NCI-H187 treated with DMSO at 0.1 percent for 48 hours (cell line): ENCODE measurements at regions not wholly inside any gene's neighbourhood (a gene's known extent, or its start where the extent isn't known, plus 50 kb on each side); places are given as distances from the start of the nearest gene placed in this dataset.

Experiments
- DNase-seq: peaks from one replicate; lab custom pipeline; 2025; lab: John Stamatoyannopoulos, UW

DNA sequence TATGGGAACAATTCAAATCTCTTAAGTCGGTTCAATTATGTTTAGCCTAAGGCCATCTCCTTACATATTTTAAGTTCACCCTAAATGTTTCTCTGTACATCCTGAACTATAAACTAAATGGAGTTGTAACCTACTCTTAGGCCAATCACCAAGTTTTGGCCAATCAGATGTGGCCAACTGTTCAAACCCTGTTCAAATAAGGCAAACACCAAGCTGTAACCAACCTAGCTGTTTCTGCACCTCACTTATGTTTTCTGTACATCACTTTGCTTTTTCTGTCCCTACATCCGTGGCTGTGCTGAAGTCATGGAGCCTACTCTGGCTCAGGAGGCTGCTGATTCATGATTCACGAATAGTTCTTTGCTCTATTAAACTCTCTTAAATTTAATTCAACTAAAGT is 165.3 kb downstream of the GASK1B start:
- no peak for DNase-seq

DNA sequence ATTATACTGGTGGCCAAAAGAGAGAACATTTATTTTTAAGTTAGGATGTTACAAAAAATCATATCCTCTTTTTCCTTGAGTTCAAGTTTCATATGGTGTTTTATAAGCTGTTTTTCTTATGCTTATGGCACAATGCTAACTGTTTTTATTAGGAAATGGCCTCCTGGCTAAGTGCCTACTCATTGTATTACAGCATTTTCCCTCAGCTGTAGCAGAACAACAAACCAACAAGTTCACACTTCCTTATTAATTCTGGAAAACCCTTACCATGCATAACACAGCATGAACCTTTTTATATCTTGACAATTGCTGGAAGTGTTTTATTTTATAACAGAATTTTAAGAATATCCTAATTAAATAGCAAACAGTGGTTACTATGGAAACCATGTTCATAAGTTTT is 165.8 kb downstream of the GASK1B start:
- DNase-seq = no peak

DNA sequence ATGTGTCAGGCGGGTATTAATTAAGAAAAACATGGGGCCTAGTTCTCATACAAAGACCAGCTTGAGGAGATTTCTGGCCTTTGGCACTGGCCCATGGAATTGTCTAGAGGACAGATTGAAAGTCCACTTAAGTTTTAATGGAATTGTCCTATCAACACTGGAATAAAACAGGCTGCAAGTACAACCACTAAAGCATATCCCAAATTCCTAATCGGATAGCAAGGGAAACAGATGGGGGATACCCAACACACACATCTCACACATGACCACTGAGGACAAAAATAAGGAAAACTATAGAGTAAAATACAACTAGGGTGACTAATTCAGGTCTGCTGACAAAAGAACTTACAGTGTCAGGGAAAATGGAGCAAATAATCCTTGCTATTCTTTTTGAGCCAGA is 167.8 kb downstream of the GASK1B start:
- DNase-seq = no peak

DNA sequence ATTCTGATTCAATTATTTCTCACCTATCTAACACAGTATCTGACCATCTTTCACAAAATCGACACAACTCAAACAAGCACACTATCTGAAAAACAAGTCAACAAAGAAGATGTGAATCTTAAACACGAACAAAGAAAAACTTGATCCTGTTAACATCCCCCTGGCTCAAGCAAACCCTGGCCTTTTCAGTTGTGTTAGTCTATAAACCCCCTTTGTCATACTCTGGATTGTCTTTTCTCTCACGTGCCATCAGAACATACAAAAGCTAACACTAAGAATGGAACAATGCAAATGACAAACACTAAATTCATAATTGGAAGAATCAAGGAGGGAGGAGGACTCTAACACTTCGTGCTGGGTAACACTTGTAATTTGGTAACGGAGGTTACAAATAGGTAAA is 168.7 kb downstream of the GASK1B start:
- DNase-seq = no peak

DNA sequence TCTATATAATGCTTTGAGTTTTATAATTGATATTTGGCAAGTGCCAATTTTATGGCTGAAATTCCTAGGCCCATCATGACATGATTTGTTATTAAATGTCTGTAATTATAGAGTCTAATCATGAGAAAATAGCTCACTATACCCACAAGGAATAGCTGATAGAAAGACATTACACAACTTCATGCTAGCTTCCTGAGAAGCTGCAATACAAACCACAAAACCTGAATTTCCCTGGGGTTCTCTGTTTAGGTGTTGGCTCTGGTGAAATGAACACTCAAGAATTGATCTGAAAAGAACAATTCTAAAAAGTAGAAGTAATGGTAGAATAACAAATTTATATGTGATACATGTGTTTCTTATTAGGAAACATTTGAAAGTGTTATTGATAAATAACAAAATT is 169.6 kb downstream of the GASK1B start:
- no peak for DNase-seq

DNA sequence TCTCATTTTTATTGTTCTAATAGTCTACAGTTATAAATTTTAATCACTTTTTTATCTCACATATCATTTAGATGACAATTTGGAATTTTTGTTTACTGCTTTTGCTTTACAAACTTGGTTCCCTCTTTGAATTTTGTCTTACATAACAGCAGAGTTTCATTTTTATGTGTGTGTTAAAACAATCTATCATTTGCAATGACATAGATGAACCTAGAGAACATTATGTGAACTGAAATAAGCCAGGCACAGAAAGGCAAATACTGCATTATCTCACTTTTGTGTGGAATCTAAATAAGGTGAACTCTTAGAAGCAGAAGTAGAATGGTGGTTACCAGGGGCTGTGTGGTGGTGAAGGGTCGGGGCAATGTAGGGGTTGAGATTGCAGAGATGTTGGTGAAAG is 170.7 kb downstream of the GASK1B start:
- DNase-seq = no peak

DNA sequence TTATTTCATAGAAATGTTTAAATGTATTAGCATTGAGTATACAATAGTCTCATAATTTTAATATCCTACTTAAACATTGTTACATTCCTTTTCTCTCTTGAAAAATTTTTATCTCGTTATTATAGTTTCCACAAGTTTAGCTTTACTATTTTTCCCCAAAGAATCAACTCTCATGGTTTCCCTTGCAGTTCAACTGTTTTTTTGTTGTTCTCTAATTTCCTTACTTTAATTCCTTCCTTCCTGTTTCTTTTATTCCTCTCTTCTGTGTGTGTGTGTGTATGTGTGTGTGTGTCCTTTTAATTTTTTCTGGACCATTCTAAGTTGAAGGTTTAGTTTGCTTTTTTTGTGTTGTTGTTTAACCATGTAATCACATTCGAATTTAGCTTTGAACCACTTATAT is 171.1 kb downstream of the GASK1B start:
- DNase-seq = no peak

DNA sequence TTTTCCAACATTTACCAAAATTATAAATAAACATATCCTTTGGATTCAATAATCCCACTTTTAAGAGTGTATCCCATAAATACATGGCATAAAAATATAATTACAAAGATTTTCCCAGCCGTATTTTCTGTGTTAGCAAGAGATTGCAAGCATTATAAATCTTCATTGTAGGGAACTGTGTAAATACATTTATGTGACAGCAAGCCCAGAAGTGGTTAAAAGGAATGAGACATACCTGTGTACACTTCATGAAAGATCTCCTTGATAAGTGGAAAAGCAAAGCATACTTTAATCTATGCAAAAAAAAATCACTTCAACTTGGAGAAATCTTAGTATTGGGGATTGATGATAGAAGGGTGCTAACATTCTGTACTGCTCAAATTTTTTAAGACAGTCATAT is 173.1 kb downstream of the GASK1B start:
- DNase-seq = no peak

DNA sequence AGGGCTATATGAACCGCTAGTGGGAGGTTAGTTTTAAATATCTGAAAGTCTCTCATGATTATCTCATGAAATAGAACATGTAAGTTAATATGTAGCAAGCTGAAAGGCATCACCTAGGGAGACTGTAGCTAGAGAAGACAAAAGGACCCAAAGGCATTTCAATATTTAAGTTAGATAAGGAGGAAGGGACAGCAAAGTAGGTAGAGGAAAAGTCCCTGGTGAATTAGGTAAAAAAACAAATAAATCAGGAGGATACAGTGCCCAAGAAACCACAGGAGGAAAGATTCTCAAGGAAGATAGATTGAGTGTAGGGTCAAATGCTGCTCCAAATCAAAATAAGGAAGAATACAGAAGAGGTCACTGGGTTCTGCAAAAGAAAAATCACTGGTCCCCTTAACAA is 175.5 kb downstream of the GASK1B start:
- DNase-seq = no peak

DNA sequence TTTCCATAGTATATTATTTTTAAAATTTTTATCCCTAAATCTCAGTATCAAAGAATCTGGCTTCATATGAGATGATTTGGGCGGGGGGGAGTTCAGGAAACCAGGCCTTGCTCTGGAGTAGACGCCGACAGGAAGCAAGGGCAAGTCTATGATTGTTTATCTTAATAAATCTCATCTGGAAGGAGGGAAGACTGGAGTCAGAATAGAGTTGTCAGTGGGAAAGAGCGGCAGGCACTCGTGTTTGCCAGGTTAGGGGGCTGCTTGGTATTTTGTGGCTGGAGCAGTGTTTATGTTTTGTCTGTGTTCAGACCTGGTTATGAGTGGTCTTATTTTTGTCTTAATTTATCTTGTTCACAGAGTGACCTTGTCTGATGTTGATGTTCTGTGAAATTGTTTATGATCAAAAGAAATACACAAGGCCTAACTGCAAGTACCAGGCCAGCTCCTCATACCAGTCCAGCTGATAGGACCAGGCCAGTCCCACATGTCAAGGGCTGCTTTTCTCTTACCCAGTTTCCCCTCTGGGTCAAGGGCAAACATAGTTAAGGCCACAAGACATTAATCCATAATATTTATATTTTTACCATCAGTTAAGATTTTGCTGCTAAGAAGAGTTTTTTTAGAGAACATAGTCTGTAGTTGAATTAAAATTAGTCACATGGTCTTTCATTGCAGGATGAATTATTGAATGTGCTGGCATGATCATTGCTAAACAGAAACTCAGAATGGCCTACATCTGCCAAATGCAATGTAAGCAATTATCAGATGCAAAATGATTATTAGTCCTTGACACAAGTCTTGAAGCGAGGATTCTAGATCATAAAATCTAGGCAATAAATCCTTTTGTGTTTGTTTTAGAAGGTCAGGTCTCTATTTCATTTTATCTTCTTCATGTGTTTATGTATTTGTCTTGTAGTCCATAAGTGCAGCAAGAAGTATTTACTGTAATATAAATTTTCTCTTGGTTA is 176.5 kb downstream of the GASK1B start:
- DNase-seq = no peak

DNA sequence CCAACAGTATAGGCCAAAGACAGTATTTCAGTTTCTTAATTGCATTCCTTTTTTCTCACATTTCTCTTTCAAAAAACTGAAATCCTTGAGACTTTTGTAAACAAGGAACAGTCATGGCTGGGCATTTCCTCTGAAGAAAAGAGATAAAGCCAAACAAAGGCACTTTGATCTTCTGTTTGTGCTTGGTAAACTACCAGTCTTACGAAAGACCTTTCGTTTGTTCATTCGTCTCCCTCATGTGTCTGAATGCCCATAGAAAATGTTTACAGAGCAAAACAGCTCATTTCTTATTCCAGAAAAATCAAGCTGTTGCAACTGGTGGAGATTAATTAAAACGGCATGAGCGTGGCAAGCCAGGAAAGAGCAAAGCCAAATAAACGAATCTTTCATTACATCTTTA is 178.0 kb downstream of the GASK1B start:
- DNase-seq = no peak

DNA sequence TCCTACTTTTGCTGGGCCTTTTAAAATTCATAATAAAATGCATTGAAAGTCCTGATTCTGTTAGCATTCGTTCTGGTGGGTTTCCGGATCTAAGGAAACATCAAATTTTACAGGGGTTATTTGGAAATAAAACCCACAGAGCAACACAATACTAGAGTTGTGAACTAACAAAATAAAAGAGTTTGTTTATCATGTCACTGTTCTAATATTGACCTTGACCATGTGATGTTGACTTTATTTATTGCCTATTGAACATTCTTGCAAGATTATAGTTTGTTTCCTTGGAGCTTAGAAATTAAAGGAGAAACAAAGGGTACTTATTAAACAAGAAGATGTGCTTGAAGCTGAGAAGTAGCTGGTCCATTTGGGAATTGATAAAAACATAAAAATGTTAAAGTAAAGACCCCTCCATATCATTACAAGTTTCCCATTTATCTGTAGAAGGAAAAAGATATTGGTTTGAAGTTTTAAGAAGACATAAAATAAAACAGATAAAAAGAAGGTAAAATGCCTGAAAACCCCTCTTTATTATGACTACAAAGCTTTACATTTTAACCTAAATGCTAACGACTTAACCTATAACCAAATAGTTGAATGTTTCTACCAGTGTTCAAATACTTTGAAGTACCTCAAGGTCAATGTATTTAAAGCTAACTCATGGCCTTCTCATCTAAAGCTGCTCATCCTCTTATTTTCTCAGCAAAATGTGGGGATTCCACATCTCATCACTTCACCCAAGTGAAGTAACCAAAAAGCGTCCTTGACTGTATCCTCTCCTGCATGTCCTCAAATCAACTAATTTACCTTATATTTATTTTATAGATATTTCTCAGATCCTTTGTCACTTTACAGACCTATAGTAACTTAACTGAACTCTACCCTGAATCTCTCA is 179.6 kb downstream of the GASK1B start:
- DNase-seq = no peak

DNA sequence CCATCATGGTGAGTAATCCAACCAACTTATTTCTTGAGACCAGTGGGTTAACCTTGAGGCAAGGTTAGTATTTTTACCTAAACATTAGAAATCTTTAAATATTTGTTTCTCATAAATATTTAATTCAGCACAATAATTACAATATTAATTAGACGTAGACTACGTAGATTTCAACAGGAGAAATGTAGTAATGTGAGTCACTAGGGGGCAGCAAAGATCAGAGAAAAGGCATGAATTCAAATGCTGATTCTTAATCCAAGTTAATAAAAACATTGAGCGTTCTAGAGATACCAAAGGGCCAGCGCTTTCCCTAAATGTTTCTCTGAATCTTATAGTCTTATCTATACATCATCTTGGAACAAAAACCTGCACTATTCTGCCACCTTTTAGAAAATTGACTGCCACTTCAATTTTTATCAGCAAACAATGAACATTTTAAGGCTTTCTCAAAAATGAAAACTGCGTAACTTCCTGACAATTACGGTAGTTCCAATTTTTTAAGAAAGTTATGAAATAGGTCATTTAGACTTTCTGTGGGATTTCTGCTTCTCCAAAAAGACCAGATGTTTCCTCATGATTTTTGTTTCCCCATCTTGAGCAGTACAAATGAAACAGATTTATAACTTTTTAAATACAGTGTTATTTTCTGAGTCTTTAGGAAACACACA is 180.7 kb downstream of the GASK1B start:
- DNase-seq = no peak

DNA sequence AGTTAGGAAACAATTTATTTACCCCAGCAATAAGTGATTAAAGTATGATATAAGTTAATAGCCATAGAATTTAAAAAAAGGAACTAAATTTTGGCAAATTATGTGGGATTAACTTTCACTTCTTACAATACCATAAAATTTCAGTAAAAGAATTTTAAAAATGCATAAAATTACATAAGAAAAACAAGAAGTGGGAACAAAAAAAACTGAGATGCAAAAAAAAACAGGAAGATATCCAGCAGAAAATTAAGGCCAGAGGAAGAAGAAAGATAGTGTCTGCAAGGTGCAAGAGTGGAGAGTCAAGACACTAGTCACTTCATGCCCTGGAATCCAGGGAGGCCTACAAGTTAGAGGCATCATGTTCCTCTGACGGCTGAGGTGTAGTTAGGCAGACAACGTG is 184.2 kb downstream of the GASK1B start:
- no peak for DNase-seq

DNA sequence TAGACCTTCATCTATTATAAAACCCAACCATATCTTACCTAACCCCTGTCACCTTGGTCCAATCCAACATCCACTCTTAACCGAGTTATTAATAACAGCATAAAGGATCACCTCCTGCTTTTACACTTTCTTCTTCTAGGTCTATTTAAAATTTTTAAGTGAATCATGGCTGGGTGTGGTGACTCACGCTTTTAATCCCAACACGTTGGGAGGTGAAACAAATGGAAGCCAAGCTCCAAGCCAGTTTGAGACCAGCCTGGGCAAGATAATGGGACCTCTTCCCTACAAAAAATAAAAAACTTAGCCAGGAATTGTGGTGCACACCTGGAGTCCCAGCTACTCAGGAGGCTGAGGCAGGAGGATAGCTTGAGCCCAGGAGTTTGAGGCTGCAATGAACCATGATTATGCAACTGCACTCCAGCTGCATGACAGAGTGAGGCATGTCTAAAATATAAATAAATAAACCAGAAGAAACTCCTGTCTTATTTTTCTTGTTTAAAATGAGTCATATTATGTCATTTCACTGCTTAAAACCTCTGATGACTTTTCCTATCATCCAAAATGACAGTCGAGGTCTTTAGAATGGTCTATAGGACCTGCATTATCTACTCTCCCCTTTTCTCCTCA is 188.4 kb downstream of the GASK1B start:
- no peak for DNase-seq

DNA sequence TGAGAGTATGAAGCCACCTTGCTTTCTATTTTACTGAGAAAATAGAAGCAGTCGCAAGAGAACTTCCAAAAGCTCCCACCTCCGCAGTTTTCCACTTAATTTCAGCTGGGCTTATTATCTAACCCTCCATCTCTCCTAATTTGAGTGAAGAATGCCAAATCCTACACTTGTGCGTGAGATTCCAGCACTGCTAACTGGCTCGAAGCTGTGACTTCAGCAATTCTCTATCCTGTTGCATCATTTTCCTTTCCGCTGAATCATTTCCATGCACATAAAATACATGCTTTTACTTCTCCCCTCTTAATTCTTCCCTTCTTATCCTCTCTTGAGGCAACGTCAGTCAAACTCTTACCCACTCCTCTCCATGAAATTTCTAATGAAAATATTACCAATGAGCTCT is 189.5 kb downstream of the GASK1B start:
- no peak for DNase-seq

DNA sequence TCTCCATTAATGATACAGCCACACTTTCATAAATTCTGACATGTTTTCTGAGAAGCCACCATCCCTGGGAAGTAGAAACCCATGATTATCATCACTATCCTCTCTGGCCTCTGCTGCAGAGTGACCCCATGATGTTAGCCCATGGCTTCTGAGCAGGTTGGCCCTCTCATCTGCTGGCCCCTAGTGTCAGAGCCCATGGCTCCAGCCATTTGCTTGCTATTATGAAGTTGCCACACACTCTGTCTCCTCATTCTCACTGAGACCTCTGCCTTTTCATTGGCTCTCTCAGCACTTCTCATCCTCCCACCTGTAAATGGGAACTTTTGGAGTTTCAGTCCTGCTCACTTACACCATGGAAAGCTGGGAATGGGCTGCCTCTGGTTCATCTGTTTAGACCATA is 192.7 kb downstream of the GASK1B start:
- DNase-seq = no peak

DNA sequence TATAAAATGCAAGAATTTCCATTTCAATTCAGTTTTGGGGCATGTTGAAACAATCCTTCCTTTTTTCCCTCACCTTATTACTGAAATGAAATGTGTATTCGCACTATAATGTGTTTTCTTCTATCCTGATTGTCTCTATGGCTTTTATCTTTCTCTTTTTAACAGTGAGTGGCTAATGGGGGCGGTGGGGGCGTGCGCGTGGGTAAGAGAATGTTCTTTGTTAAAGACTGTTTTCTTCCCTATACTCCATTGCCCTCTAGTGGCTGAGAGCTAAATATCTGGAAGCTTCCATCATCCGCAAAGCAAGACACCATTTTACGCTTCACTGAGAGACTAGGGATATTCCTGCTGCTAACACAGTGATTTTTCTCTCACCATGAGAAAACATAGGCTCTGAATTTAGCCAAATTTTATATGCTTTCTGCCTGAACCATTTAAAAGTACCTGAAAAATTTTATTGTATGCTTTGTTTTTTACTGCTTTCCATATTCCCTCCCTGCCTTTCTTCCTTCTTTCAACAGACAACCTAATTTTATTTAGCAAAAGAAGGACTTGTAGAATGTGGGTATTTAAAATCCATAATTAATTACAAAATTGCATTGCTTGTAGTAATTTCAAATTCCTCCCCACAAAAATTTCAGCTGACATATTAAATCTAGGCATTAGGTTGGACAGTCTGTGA is 194.0 kb downstream of the GASK1B start:
- peak; percentile 15 for DNase-seq

DNA sequence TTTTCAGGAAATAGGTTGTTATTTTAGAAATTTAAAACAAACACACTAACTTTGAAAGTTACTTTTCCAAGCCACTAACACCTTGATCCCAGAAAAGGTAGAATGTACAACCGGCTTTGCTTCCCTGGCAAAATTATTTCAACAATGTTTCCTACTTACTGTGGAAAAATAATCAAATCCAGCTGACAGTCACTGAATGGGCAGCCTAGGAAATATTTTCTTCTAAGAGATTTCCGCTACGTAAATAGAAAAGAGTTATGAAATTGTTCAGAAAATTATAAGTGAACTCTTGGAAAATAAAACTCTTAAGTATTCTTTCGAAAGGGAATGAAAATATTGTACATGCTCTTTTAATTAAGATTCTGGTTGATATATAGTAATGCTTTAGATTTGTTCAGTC is 195.7 kb downstream of the GASK1B start:
- no peak for DNase-seq

DNA sequence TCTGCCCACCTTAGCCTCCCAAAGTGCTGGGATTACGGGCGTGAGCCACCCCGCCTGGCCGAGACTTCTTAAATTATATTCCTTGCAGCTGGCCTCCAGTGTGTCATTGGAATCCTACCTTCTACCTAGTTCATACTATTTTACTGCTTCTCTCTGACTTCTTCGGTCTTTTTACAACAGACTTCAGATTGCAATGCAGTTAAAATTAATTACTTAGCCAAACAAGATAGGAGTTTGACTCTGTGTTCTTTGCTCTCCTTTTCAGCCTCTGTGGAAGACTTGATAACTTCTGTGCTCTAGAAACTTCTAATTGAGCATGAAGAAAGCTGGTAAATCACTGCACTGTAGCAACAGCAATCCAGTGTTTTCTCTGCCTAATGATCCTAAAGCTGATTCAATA is 199.5 kb downstream of the GASK1B start:
- DNase-seq = no peak

DNA sequence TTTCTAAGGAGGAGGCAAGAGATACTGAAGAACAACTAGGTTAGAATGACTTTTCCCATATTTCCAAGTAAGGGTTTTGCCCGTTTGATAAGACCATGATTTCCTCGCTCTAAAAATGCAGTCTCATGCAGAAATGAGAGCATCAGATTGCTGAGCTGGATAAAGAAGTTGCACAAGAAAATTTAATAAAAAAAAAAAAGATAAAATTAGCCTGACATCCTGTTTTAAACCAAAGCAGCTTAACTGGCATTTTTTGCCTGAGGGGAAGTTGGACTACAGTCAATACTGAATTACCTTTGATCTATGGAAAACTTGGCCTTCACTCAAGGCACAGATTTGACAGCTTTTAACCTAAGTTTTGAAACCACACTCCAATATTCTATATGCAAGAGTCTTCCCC is 208.4 kb downstream of the GASK1B start:
- no peak for DNase-seq
